NCI-H146 treated with DMSO at 0.1 percent for 48 hours (cell line): ENCODE measurements at regions not wholly inside any gene's neighbourhood (a gene's known extent, or its start where the extent isn't known, plus 50 kb on each side); places are given as distances from the start of the nearest gene placed in this dataset.
"Not testable (repeated sequence)": the region's sequence is repeated elsewhere in the genome, so short reads cannot be mapped to it uniquely, and the experiment has no call there.

ENCODE experiments used
- DNase-seq: peaks from one replicate; lab custom pipeline; 2025; ENCODE audit not compliant: unreplicated experiment; lab: John Stamatoyannopoulos, UW

DNA sequence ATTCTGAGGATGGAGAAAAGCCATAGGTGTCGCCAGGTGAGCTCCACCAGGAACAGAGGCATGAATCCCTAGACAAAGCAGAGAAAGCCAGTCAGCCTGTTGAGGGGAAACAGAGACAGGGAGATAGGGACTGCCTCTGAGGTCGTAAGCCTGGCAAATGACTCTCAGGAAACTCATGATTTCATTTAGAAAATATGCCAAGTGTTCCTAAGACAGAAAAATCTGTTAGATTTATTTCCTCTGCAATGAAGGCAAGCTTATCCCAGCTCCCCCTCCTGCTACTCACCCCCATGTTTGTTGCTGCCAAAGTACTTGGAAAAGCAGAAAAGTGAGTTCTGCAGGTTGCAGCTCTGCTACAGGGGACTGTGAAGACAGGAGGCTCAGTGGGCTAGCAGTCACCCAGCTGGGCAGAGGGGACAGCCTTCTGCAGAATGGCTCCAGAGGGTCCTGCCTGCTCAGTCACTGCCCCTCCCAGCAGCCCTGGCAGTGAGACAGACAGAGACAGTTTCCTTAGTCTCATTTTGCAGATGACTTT, 184.3 kb downstream of the ADRA2A start:
- no peak for DNase-seq

DNA sequence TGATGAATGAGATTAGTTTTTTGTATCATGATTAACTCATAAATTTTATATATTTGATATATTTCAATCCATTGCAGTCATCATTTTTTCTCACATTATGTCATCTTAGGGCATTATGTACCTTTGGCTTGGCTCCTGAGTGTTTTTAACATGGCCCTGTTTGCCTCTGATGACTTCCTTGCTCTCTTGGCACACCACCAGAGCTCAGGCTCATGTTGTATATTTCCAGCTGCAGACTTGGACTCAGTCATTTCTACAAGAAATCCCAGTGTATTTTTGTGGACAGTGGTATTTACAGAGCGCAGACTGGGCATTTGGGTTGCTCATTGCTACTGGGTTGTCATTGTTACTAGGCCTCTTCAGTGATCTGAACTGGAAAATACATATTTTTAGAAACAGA, 188.5 kb downstream of the ADRA2A start:
- DNase-seq, result no peak

DNA sequence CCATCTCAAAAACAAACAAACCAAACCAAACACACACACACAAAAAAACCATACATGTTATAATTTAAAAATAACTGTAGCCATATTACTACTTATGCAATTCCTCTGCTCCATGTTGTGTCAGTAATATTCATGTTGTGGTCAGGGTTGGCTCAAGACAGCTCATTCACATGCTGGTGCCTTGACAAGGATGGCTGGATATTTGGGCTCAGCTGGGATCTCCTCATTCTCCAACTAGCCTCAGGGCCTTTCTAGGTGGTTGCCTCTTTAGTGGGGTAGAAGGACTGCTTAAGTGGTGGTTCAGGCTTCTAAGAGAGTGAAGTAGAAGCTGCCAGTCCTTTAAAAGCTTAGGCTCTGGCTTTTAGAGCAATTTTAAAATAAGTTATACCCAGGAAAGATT, 189.3 kb downstream of the ADRA2A start:
- no peak for DNase-seq

DNA sequence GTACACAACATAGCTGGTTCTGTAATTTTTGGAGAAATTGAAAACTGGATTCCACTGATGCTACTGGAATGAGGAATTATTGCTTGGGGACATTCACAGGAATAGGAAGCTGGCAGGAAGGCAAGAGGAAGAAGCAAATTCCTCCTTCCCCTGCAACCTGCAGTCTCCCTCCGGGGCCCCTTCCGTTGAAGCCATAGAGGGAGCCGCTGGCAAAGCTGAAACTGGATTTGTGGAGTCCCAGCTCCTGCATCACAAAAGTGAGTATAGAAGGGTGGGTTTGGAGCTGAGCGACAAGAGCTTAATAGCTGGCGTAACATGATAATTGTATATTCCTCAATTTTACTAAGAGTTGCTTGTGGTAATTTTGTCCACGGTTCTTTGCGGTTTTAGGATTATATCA, 190.8 kb downstream of the ADRA2A start:
- no peak for DNase-seq

DNA sequence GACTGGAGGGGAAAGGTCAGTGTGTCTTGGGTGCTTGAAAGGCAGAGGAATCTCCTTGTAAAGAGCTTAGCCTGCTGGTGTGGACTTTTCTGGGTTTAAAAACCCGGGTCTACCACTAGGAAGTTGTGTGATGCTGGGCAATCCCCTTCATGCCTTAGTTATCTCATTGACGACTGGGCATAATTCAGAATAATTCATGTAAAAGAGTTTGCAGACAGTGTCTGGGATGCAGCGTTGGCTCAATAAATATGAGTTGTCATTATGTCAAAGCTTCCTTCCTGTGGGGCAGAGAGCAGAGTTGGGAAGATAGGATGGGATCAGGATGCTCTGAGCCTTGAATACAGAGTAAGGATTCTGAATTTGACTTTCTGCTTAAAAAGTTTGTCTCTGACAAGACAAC, 196.4 kb downstream of the ADRA2A start:
- no peak for DNase-seq

DNA sequence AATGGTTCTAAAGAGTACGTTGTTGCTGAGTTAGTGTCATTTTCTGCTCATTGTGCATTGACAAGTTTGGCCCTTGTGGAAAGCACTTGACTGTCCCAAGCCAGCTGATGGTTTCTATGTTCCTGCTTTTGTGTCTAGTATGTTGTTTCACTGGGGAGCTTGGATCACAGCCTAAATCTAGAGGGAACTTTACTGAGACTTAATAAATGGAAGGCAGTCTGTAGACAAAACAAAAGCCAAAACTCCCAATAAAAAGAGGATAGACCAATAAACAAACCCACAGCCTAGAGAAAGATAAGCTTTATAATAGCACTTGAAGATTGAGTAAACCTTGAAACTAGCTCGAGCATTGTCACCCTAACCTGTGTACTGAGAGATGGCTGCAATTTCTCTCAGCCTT, 196.8 kb downstream of the ADRA2A start:
- no peak for DNase-seq

DNA sequence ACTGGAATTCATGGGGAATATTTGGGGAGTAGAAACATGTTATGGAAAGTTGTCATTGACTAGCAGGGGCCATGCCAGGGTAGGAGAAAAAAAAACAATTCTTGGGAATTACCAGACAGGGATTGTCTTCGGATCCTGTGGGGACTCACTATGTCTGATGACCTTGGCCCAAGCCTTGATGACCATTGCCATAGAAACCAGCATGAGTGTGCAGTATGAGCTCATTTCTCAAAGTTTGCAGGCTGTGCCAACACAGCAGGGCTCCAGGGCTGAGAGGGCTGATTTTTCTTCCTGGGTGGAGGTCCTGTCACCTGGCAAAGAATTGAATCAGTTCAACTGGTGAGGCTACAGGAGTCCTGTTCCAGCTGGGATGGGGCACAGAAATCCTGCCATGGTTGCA, 198.3 kb downstream of the ADRA2A start:
- DNase-seq, result no peak

DNA sequence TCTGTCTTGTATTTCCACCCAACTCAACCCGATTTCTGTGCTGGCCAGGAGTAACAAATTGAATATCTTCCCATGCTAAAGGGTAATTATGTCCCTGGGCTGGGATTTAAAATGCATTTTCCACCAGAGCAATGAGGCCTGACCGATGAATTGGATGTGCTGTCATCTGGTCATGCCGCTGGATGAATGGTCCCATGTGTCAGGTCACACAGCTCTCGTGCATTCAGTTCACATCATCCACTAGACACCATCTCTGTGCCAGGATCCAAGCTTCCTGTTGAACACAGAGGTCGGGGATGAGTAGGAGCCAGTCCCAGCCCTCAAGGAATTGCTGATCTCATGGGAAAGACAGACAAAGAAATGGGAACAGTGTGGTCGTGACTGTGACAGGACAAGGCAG, 200.8 kb downstream of the ADRA2A start:
- no peak for DNase-seq

DNA sequence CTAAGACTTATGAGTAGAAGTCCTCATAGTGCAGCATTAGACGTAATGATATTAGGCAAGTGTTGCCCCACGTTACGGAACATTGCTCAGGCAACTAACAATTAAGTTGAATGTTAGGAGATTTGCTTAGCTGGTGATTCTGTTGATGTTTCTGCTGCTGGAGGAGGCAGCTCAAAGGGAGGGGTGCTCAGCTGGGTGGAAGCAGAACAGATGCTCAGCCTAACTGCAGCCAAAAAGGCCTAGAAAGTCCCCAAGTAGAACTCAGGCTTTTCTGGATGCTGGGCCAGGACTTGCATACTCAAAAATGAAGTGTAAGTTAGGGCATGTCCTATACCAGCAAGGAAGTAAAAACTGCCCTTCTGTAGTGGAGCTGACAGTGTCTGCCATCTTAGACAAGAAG, 201.4 kb downstream of the ADRA2A start:
- DNase-seq, result no peak

DNA sequence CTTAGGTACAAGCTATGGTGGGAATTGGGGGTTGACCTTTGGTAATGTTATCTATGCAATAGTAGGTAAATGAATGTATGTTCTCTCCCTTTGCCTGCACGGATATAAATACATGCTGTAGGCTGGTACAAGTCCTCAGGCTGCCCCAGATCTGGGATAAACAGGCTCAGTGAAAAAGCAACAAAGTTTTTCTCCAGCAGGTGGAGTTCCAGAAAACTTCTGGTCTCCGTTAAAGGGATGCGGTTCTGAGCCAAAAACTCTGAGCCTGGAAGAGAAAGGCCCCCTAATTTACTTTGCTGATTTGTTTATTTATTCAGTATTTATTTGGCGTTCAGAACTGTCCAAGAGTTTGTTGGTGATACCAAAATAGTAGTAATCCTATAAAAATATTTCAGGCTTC, 204.7 kb downstream of the ADRA2A start:
- DNase-seq, result no peak

DNA sequence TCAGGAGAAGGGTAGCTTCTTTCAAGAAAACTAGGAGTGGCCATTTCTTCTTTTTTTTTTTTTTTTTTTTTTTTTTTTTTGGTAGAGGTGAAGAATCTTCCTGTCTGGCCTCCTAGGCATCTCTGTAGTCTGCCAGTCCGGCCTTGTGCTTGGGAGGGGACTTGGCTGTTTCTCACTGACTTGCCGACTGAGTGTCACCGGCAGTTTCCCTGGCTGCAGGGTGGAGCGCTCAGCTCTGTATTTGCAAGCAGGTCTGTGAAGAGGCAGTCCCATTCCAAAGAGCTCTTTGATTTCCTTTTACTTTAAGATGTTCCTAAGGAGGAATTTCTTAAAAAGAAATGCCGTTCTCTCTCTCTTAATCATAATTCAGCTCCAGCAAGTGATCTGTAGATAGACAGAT, 212.6 kb downstream of the ADRA2A start:
- DNase-seq, result no peak

DNA sequence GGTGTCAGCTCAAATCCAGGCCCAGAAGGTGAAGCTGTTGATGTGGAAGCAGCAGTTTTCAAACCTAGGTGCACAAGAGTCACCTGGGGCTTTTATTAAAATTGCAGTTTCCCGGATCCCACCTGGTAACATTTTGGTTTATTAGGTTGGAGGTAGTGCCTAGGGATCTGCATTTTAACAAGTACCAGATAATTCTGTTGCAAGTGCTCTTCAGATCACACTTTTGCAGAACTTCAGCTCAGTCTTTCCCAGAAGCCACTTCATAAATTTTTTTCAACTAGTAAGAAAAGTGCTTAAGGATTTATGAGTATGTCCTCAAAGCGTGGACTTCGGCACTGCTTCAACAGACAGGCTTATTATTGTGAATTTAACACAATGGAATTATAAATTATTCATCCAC, 213.8 kb downstream of the ADRA2A start:
- no peak for DNase-seq

DNA sequence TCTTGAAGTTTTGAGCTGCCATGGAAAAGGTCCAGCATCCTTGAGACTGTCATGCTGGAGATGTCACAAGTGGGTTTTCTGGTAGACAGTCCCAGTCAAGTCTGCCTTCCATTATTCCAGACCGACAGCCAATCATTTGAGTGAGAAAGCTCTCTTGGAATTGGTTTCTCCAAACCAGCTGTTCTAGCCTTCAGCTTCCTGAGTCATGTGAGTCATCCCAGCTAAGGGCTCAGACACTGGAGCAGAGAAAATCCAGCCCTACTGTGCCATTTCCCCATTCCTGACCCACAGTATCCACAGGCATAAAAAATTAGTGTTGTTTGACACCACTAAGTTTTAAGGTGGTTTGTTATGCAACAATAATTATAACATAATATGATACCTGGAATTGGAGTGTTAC, 219.0 kb downstream of the ADRA2A start:
- DNase-seq, result no peak

DNA sequence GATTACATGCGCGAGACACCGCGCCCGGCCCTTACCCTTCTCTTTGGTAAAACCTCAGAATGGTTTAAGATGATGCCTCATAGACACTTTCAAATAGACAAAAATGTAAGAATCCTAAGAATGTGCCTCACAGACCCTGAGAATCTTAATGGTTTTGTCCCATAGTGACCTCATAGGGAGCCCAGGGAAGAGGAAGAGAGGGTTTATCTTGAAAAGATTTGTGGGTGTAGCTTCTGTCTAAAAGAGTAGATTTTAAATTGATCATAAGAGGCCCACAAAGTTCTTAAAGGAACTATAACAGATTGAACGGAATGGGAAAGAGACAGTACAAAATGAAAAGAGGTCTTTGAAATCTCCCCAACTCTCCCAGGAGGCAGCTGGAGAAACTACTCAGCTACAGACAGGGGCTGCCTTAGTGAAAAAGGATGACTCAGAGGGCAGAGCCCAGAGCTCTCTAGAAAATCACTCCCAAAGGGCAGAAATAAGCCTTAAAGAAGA, 220.6 kb downstream of the ADRA2A start:
- no peak for DNase-seq

DNA sequence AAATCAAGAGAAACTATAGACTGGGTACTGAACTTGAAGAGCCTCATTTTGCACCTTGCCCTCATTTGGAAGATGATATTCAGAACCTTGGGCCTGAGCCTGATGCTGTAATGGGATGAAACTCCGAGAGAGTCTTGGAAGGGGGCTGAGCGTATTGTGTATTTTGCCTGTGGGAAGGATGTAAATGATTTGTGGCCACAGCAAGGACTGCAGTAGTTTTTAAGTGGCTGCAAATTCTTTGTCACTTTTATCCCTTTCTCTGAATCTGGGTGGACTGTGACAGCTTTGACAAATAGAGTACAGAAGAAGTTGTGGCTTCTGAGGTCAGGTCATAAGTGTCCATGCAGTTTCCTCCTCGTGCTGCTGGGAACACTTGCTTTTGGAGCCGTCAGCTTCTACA, 221.2 kb downstream of the ADRA2A start:
- no peak for DNase-seq

DNA sequence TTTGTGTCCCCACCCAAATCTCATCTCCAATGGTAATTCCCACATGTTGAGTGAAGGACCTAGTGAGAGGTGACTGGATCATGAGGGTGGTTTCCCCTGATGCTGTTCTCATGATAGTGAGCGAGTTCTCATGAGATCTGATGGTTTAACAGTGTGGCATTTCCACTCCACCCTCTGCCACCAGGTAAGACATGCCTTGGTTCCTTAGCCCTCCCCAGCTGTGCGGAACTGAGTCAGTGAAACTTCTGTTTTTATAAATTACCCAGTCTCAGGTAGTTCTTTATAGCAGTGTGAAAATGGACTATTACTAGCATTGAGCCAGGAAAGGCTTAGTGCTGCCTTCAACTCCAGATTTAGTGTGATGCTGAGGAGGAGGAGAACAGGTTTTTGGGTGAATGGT, 222.2 kb downstream of the ADRA2A start:
- no peak for DNase-seq

DNA sequence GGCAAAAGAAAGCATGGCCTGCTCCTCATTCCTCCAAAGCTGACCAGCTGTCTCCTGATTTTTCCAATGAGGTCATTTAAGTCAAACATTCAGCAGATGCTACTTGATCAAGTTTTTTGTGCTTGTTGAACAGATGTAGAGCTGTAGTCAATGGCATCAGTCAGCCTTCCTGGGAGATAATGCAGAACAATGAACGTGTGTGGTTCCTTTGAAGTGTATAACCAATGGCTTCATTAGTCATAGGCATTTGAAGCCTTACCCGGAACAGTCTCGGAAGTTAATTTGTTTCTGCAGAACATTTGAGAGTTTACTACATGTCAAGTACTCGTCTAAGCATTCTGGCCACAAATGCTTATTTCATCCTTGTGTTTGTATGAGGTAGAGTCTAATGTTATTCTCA, 227.1 kb downstream of the ADRA2A start:
- no peak for DNase-seq

DNA sequence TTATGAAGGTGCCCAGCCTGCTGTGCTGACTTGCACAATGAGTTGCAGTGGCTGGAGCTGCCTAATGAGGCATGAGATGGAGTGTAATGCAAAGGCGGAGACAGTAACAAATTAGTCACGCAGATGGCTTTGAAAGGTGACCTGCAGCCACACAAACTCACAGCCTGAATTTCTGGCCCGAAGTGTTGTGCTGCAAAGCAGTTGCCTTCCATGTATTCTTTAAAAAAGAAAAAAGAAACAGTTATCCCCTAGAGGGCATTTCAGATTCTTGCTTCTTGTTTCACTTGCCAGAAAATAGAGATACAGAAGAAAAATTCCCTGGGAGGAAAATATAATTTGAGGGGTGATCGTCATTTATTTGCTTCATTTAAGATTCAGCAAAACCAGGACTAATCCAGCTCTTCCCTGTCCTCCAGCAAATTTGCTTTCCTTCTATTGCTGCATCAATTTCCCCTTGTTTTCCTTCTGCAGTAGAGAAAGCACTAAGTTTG, 239.9 kb downstream of the ADRA2A start:
- DNase-seq, result no peak

DNA sequence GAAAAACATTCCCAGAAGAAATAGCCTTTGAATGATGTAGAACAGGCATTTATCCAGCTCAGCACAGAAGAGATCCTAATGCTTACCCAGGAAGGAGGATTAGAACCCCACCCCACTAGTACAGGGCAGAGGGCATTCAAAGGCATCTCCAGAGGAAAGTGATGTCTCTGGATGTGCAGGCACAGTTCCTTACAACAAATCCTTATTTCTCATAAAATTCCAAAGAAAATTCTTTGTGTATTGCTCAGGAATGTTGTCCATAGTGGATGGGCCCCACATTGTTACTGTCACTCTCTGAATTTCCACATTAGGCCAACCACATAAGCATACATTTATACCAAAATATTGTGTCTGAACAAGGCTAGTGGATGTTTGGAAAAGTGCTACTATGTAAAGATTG, 243.0 kb downstream of the ADRA2A start:
- DNase-seq, result no peak

DNA sequence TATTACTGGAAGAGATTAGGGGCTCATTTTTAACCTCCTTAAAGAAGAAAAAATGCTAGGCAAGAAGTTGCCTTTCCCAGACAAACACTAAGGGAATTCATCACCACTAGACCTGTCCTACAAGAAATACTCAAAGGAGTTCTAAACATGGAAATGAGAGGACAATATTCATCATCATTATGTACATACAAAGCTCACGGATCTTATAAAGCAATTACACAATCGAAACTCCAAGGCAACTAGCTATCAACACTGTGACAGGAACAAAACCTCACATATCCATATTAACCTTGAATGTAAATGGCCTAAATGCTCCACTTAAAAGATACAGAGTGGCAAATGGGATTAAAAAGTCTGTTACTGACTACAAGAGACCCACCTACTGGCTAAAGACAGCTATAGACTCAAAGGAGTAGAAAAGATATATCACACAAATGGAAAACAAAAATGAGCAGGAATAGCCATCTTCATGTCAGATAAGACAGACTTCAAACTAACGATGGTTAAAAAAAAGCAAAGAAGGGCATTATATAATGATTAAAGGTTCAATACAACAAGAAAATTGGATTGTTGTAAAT, 246.6 kb downstream of the ADRA2A start:
- no peak for DNase-seq

DNA sequence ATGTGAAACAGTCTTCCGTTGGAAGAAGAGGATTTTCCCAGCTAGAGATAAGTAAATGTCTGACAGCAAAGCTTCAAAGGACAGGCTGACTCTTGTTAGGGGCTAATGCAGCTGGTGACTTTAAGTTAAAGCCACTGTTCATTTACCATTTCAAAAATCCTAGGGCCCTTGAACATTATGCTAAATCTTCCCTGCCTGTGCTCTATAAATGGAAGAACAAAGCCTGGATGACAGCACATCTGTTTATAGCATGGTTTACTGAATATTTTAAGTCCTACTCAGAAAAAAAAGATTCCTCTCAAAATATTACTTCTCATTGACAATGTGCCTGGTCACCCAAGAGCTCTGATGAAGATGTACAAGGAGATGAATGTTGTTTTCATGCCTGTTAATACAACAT, 255.3 kb downstream of the ADRA2A start:
- DNase-seq, result not testable (repeated sequence)

DNA sequence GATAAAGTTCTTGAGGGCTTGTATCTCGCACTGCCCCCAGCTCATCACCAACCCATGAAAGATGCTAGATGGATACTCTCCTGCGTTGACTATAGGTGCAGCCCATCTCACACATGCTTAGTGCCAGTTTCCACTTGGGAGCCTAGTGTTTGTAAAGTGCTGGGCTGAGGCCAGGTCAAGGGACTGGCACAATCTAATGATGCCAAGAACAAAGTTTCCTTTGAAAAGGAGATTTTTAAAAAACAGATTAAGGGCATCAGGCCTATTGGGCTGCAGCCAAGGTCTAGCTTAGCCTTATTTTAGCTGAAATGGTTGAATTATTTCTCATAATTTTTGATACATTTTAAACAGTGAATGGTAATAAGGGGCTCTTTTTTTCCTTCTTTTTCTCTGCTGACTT, 259.0 kb downstream of the ADRA2A start:
- no peak for DNase-seq

DNA sequence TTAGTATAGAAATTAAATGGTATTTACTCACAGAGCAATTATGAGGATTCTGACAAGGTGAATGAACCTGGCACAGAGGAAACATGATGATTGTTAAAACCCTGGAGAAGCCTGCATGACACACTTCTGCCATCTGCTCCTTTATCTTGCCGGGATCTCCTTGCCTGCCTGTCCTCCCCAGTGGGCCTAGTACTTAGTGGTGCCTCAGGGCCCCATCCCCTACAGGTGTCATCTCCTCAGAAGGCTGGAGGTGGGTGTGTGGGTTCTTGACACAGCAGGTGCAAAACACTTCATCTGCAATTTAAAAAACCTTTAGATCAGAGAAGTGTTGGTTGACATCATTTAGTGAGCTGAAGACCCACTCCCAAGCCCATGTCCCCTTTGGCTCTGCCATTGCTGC, 261.2 kb downstream of the ADRA2A start:
- no peak for DNase-seq
